OCI-M2 (cell line): ENCODE measurements at regions not wholly inside any gene's neighbourhood (a gene's known extent, or its start where the extent isn't known, plus 50 kb on each side); places are given as distances from the start of the nearest gene placed in this dataset.

Source experiments
- DNase-seq: peaks from one replicate; lab custom pipeline; 2025; ENCODE audit not compliant: unreplicated experiment; lab: John Stamatoyannopoulos, UW

DNA sequence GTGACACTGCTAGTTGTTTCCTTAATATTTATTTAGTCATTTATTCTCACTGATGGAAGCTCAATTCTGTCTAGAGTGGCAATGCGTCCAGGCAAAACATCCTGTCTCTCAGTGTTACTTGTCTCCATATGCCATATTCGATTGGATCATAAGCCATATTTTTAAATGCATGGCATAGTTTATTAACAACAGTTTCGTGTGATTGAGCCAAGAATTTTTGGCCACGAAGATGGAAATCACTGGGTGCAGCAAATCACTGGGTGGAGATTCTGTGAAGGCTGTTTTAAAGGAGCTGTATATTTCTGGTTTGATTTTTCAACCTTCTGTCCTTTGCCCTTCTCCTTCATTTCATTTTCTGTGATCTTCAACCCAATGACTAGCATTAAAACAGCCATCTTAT lies 205.2 kb downstream of the JRKL start:
- no peak for DNase-seq

GRCh38 chr11:96607864-96608558 lies 218.2 kb downstream of the JRKL start:
- no peak for DNase-seq

- DNase-seq: no peak
Observed at GRCh38 chr11:96614101-96614500, 224.3 kb downstream of the JRKL start.

GRCh38 chr11:96614846-96615245 lies 225.0 kb downstream of the JRKL start:
- no peak for DNase-seq

- DNase-seq: no peak
Observed at GRCh38 chr11:96620464-96621044, 230.7 kb downstream of the JRKL start.

GRCh38 chr11:96621161-96621560 lies 231.3 kb downstream of the JRKL start:
- DNase-seq: no peak

DNA sequence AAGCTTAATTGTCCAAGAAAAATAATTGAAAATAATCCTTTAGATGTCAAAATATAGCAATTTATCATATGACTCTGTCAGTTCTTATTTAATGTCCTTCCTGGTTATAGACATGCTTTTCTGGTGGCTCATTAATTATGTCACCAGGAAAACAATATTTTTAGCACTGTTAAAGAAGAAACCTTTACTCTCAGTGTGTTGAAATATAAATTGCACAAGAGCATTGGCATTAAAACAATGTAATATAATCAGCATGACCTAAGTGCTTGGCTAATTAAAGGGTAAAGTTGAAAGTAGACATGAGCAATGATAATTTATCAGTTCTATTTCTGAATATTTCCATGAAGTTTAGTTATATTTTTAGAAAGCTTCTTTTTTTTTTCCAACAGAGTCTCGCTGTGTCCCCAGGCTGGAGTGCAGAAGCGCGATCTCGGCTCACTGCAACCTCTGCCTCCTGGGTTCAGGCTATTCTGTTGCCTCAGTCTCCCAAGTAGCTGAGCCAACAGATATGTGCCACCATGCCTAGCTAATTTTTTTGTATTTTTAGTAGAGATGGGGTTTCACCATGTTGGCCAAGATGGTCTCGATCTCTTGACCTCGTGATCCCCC lies 232.3 kb downstream of the JRKL start:
- DNase-seq: no peak

GRCh38 chr11:96624126-96624525 lies 234.3 kb downstream of the JRKL start:
- DNase-seq: no peak

DNA sequence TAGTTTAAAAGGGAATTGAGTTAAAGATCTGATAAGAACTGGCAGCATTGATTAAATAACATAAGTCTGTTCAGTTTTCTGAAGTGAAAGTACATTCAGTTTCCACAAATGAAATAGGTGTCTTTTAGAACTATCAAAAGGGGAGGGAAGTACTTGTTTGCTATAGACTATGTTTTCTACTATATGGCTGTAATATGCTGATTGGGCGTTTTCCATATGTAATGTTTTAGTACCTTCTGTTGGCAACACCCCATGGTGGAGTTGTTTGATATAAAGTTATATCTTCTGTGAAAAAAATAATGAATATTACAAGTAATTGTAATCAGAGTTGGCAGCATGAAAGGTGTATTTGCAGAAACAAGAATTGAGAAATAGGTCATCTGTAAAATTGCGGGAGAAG lies 237.6 kb downstream of the JRKL start:
- no peak for DNase-seq

DNA sequence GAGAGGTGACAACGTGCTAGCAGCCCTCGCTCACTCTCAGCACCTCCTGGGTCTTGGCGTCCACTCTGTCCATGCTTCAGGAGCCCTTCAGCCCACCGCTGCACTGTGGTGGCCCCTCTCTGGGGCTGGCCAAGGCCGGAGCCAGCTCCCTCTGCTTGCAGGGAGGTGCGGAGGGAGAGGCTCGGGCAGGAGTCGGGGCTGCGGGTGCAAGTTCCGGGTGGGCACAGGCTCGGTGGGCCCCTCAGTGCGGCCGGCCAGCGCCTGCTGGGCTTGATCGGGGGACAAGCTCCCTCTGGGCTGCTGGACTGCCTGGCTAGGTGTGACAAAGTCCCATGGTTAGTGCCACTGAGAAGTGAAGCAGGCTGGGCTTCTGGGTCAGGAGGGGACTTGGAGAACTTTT lies 245.8 kb downstream of the JRKL start:
- DNase-seq: no peak

DNA sequence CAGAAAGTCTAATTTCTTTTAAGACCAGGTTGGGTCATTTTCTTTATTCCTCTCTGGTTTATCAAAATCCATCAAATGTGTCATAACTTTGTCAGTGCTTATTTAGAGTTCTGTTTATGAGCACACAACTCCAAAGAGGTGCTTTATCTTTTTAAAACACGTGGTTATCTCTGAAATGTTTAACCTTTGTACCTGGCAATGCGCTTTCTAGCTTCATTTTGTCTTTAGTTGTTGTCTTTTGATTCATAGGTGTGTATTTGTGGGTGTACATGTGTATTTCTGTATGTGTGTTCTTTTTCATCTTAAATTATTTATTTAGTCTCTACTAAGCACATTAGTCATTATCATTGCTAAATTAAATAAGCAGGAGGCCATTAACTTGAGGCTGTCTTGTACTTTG lies 251.4 kb downstream of the JRKL start:
- DNase-seq: no peak

DNA sequence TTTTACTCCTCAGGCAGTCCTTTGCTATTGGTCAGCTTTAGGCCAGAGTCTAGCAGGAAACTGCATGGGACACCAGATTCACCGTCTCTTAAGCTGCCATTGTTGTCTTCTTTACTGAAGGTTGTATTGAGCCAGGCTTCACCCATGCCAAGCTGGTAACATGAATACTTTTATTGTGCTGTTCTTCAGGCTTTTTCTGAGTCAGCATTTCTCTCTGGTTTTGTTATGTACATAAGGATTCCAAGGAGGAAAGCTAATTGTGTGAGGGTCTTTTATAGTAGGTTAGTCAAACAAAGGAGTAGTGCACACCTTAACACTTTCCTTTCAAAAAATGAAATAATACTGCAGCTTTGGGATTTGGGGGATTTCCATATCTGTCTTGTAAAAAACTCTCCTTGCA lies 252.8 kb downstream of the JRKL start:
- no peak for DNase-seq

DNA sequence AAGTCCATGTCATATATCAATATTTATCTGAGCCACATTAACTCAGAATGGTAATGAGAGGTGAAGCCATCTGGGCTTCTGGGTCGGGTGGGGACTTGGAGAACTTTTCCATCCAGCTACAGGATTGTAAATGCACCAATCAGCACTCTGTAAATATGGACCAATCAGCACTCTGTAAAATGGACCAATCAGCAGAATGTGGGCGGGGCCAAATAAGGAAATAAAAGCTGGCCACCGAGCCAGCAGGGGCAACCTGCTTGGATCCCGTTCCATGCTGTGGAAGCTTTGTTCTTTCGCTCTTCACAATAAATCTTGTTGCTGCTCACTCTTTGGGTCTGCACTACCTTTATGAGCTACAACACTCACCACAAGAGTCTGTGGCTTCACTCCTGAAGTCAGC lies 253.4 kb downstream of the JRKL start:
- no peak for DNase-seq

DNA sequence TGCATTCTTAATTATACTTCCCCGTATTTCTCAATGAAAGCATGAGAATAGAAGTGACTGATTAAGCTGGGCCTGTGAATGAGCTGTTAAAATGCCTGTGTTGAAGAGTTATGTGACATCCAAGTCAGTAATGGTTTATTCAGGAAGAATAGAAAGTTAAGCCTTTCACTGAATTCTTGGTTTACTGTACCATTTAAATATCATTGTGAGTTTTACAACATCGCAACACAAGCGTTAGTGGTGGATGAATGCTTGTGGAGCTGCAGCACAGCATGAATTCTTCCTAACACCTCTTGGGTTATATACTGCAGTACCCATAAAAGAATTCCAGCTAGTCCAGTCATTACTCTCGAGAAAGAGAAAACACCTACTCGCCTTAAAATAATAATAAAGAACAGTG lies 257.8 kb downstream of the JRKL start:
- DNase-seq: no peak

DNA sequence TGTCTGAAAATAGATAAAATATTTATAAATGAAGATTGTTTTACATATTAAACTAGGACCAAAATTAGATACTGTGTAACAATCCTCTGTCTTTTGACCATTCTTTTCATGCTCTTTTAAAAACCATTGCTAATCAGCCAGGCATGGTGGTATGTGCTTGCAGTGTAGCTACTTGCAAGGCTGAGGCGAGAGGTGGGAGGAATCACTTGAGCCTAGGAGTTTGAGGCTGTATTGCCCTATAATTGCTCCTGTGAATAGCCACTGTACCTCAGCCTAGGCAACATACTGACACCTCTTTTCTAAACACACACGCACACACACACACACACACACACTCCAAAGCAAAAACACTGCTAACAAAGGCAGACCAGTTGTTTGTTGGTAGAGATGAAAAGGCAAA lies 259.2 kb downstream of the JRKL start:
- DNase-seq: no peak

DNA sequence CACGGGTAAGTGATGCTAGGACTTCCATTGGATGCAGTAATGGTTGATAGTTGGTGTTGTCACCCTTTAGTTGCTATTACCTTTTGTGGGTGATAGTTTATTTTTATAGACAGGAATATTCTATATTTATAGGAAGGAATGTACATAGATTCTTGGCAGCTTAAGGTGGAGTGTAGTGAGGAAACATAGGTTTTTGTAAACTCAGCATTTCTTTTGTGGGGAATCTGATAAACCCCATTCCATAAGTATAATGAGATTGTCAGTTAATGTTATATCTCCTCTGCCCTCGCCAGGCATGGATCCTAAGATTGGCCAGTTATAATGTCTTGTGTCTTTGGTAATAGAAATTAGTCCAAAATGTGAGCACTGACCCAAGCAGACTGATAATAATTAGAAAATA lies 262.7 kb downstream of the JRKL start:
- DNase-seq: no peak

- DNase-seq: no peak
Observed at GRCh38 chr11:96655474-96655873, 265.7 kb downstream of the JRKL start.

GRCh38 chr11:96658436-96658835 lies 268.6 kb downstream of the JRKL start:
- no peak for DNase-seq

DNA sequence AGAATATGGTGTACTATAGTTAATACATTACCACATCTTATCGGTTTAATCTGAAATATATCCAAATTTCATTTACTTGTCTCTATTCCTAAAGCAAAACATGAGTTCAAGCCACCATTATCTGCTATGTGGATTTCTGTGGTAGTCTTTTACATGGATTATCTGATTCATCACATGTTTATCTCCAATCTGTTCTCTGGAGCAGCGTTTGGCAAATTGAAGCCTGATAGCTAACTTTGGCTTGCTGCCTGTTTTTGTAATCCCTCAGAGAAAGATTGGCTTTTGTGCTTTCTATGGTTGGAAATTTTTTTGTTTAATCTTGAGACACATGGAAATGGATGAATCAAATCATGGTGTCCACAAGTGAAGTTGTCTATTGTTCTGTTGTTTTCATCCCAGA lies 274.3 kb downstream of the JRKL start:
- no peak for DNase-seq

GRCh38 chr11:96680211-96681018 lies 290.6 kb downstream of the JRKL start:
- DNase-seq: no peak

DNA sequence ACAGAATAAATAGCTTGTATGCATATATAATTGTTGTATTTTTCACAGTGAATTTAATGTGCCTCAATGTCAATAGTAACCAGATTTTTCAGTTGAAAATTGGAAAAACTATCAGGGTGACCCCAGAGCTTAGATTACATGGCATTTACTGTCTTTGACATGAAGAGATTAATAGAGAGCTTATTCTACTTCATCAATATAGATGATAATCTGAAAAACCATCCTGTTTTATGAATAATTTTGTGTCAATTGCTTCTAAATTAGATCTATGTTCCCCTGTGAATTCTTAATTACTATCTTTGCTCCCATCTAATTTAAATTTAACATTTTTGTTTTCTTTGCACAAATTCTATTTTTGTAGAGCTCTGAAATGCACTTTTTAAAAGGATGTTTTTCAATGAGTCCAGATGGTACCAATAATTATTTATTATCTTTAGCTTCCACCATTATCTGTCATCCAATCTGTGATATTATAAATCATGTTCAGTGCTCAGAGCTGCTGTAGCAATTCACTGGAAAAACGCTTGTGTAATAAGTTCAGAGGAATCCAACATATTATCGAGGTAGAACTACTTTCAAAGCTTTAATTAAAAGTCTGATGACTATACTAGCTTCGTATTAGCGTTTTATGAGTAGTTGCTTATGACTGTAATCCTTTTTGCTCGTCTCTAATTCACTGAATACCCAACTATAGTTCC lies 291.4 kb downstream of the JRKL start:
- DNase-seq: no peak
